Activated B cell treated with CpG ODN at 0.5 μM for 24 hours (primary cell): ENCODE measurements at regions not wholly inside any gene's neighbourhood (a gene's known extent, or its start where the extent isn't known, plus 50 kb on each side); places are given as distances from the start of the nearest gene placed in this dataset.

Source experiments
- ATAC-seq: fragments of 200-7000 bp; cut with Tn5 transposase; one replicate; pipeline ENCODE4 v1.10.0; 2021; ENCODE audit warnings: low read depth, mild to moderate bottlenecking, moderate library complexity
- CTCF ChIA-PET: fragments of 350-600 bp; sonication (Branson Sonifier 250); formaldehyde crosslinking; loops from one replicate; lab custom pipeline; 2021; ENCODE audit warnings: antibody characterized with exemption; lab: Charles Lee
- POLR2A ChIA-PET: fragments of 350-600 bp; sonication (Branson Sonifier 250); formaldehyde crosslinking; loops from one replicate; lab custom pipeline; 2021; ENCODE audit warnings: antibody characterized with exemption; lab: Charles Lee
- DNase-seq: peaks from one replicate; pipeline ENCODE4 v3.0.0; 2022
- H3K27ac Mint-ChIP-seq: one replicate; pipeline ENCODE4 v1.8.0; 2020; ENCODE audit warnings: mixed read lengths
- H3K27me3 Mint-ChIP-seq: one replicate; pipeline ENCODE4 v1.8.0; 2021; ENCODE audit warnings: mixed read lengths
- H3K36me3 Mint-ChIP-seq: one replicate; pipeline ENCODE4 v1.8.0; 2021; ENCODE audit warnings: low read depth, mixed read lengths
- H3K4me1 Mint-ChIP-seq: one replicate; pipeline ENCODE4 v1.8.0; 2021; ENCODE audit warnings: mixed read lengths
- H3K4me3 Mint-ChIP-seq: one replicate; pipeline ENCODE4 v1.8.0; 2020; ENCODE audit warnings: mild to moderate bottlenecking, mixed read lengths
- H3K9me3 Mint-ChIP-seq: one replicate; pipeline ENCODE4 v1.8.0; 2020; ENCODE audit warnings: mixed read lengths
- intact Hi-C: fragments of 100-400 bp; cut with micrococcal nuclease; formaldehyde crosslinking; loops from one replicate; pipeline ENCODE4 v1.15.1; 2024
- TF ChIP-seq, protein P1 (sequence below): fragments of 200-600 bp; IDR thresholded peaks from one replicate; pipeline ENCODE4 v1.8.0; 2022; ENCODE audit warnings: antibody characterized with exemption, mild to moderate bottlenecking

DNA sequence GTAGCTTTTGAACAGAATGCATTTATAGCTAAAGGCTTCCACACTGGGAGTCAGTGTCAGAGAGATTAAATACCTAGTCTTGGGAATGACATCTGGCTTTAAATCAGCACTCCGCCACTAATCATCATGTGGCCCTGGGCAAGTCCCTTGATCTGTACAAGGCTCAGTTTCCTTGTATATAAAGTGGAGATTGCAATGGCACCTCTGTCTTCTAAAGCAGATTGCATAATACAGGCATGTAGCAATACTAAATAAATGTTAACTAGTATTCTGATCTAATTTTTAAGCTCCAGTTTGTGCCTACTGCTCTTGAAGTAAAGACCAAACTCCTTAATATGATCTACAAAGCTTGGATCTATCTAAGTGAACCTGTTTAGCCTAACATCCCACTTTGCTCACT, 249.4 kb downstream of the PLPP3 start:
- Mint-ChIP-seq H3K27ac (no peak overlapping the region), H3K36me3 (no peaks in the 10 kb centered on the region)

DNA sequence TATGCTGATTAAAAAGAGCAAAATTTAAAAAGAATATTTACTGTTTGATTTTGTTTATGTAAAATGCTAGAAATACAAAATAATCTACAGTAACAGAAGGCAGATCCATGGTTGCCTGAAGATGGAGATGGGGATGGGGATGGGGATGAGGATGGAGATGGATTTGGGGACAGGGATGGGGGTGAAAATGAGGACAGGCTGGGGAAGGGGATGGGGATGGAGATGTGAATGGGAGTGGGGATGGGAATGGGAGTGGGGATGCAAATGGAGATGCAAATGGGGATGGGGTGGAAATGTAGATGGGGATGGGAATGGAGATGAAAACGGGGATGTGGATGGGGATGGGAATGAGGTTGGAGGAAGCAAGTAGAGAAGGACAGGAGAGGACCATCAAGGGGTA, 252.2 kb downstream of the PLPP3 start:
- POLR2A ChIA-PET = no interaction called here
- DNase-seq (no peak), ATAC-seq (no peak)
- CTCF ChIA-PET = no interaction called here
- no peaks in the 10 kb centered on the region for H3K27me3 Mint-ChIP-seq
- H3K9me3 Mint-ChIP-seq = no peaks in the 10 kb centered on the region
- intact Hi-C loops = no loop called here
- no peak overlapping the region for H3K27ac Mint-ChIP-seq
- peaks cover 5% of the 10 kb centered on the region for H3K4me1 Mint-ChIP-seq
- H3K36me3 Mint-ChIP-seq = no peaks in the 10 kb centered on the region
- H3K4me3 Mint-ChIP-seq = no peak overlapping the region
- TF ChIP-seq, protein P1, sequence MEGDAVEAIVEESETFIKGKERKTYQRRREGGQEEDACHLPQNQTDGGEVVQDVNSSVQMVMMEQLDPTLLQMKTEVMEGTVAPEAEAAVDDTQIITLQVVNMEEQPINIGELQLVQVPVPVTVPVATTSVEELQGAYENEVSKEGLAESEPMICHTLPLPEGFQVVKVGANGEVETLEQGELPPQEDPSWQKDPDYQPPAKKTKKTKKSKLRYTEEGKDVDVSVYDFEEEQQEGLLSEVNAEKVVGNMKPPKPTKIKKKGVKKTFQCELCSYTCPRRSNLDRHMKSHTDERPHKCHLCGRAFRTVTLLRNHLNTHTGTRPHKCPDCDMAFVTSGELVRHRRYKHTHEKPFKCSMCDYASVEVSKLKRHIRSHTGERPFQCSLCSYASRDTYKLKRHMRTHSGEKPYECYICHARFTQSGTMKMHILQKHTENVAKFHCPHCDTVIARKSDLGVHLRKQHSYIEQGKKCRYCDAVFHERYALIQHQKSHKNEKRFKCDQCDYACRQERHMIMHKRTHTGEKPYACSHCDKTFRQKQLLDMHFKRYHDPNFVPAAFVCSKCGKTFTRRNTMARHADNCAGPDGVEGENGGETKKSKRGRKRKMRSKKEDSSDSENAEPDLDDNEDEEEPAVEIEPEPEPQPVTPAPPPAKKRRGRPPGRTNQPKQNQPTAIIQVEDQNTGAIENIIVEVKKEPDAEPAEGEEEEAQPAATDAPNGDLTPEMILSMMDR = no peak

More for the DNA sequence above, 249.4 kb downstream of the PLPP3 start:
- POLR2A ChIA-PET = no interaction called here
- H3K27me3 Mint-ChIP-seq = no peaks in the 10 kb centered on the region
- TF ChIP-seq, protein P1 = no peak
- H3K9me3 Mint-ChIP-seq = no peaks in the 10 kb centered on the region
- DNase-seq = no peak
- CTCF ChIA-PET = no interaction called here
- no peak overlapping the region for H3K4me3 Mint-ChIP-seq
- peaks cover 5% of the 10 kb centered on the region for H3K4me1 Mint-ChIP-seq
- peak; percentile 18 for ATAC-seq
- intact Hi-C loops = no loop called here

DNA sequence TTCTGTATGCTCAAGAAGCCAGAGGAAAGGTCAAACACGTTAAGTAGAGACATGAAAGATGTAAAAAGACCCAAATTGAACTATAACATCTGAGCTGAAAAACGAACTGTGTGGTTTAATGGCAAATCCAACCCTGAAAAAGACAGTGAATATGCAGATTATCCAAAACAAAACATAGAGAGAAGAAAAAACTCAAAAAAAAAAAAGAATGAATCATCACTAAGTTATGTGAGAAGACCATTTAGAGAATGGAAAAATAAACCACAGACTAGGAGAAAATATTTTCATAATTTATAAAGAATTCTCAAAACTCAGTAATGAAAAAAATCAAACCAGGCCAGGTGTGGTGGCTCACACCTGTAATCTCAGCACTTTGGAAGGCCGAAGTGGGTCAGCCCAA, 253.3 kb downstream of the PLPP3 start:
- ATAC-seq = no peak
- peaks cover 5% of the 10 kb centered on the region for H3K4me1 Mint-ChIP-seq
- ChIA-PET CTCF (no interaction called here), POLR2A (no interaction called here)
- no peak overlapping the region for H3K4me3 Mint-ChIP-seq
- no peaks in the 10 kb centered on the region for H3K27me3 Mint-ChIP-seq
- H3K36me3 Mint-ChIP-seq = no peaks in the 10 kb centered on the region
- no peaks in the 10 kb centered on the region for H3K9me3 Mint-ChIP-seq
- intact Hi-C loops = no loop called here
- DNase-seq = no peak
- TF ChIP-seq, protein P1 = no peak
- H3K27ac Mint-ChIP-seq = no peak overlapping the region

DNA sequence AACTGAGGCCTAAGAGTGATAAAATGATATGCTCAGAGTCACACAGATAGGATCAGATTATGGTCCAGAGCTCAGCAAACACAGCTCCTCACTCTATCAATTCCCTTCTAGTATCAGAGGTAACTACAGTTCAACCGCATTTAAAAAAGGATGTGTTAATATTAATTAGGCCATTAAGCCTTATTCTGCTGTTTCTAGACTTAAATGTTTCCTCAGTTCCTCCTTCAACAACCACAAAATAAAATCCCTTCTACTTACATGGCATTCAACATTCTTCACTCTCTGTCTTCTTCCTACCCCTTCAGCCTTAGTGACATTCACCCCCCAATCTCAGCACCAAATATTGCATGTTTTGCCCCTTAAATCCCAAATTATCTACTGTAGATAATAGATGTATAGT, 254.9 kb downstream of the PLPP3 start:
- POLR2A ChIA-PET = no interaction called here
- ATAC-seq = no peak
- no peaks in the 10 kb centered on the region for H3K9me3 Mint-ChIP-seq
- CTCF ChIA-PET = no interaction called here
- H3K36me3 Mint-ChIP-seq = no peaks in the 10 kb centered on the region
- no peaks in the 10 kb centered on the region for H3K27me3 Mint-ChIP-seq
- no peak for DNase-seq
- no peak overlapping the region for H3K27ac Mint-ChIP-seq
- H3K4me1 Mint-ChIP-seq = peaks cover 2% of the 10 kb centered on the region
- intact Hi-C loops = no loop called here
- TF ChIP-seq, protein P1 = no peak
- no peak overlapping the region for H3K4me3 Mint-ChIP-seq

DNA sequence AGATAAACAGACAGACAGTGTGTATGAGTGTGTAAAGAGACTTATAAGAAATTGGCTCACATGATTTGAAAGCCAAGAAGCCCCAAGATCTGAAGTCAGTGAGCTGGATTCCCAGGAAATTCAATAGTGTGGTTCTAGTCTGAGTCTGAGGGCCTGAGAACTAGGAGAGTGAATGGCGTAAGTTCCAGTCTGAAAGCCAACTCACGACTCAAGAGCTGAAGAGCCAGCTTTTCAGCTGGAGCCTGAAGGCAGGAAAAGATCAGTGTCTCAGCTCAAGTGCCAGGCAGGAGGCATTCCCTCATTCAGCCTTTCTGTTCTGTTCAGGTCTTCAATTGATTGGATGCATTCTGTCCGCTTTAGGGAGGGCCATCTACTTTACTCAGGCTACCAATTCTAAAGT, 257.2 kb downstream of the PLPP3 start:
- ChIA-PET POLR2A (no interaction called here), CTCF (no interaction called here)
- TF ChIP-seq, protein P1 = no peak
- intact Hi-C loops = no loop called here
- Mint-ChIP-seq H3K4me1 (no peaks in the 10 kb centered on the region), H3K27ac (no peak overlapping the region), H3K4me3 (no peak overlapping the region), H3K9me3 (no peaks in the 10 kb centered on the region), H3K36me3 (no peaks in the 10 kb centered on the region), H3K27me3 (no peaks in the 10 kb centered on the region)
- DNase-seq (no peak), ATAC-seq (no peak)
